Ovary (tissue), 7 donors: ENCODE measurements at regions not wholly inside any gene's neighbourhood (a gene's known extent, or its start where the extent isn't known, plus 50 kb on each side); places are given as distances from the start of the nearest gene placed in this dataset.
A peak's percentile ranks its signal among the peaks of the same experiment; 100 is the strongest.

Experiments
- DNase-seq, 5 donors: peaks; one replicate each; pipeline ENCODE4 v3.0.0-alpha.2; 2019 to 2020
- H3K27ac ChIP-seq, 2 donors: fragments of 200-600 bp; one replicate each; pipeline versions ENCODE4 v1.5.1 to v1.8.0; 2019 to 2022
- H3K27me3 ChIP-seq: fragments of 200-600 bp; one replicate; pipeline ENCODE4 v1.8.0; 2022
- H3K36me3 ChIP-seq: fragments of 200-600 bp; sonication (generic); one replicate; pipeline ENCODE4 v1.5.1; 2019
- H3K4me1 ChIP-seq: one replicate; pipeline ENCODE4 v1.8.1; 2013; ENCODE audit warnings: mild to moderate bottlenecking, moderate library complexity; ENCODE audit not compliant: insufficient read depth
- H3K4me3 ChIP-seq: fragments of 200-600 bp; sonication (generic); one replicate; pipeline ENCODE4 v1.5.1; 2017
- H3K9me3 ChIP-seq, 2 donors: fragments of 200-600 bp in 1 of 2; sonication (generic) in 1 of 2; one replicate each; pipeline versions ENCODE4 v1.5.1 to v1.8.1; 2013 to 2019; ENCODE audit warnings: mild to moderate bottlenecking in 1 of 2, moderate library complexity in 1 of 2
- CTCF ChIP-seq, 3 donors: fragments of 450-650 bp in 2 of 3; fragments of 200-600 bp in 1 of 3; IDR thresholded peaks; one replicate each; pipeline versions ENCODE4 v1.5.1 to v1.8.0; 2016 to 2022; ENCODE audit warnings: antibody characterized with exemption in 3 of 3, mild to moderate bottlenecking in 1 of 3
- EP300 ChIP-seq: sonication (generic); formaldehyde crosslinking; IDR thresholded peaks from one replicate; pipeline ENCODE4 v1.6.1; 2017; ENCODE audit warnings: antibody characterized with exemption
- POLR2A ChIP-seq: fragments of 450-650 bp; IDR thresholded peaks from one replicate; pipeline ENCODE4 v1.6.1; 2017; ENCODE audit warnings: antibody characterized with exemption, mild to moderate bottlenecking, moderate library complexity
- WGBS, 3 donors: extraction: QIAGEN DNeasy Blood & Tissue Kit in 1 of 3; methylation state at CpG; one replicate each; pipeline versions ENCODE4 v1.1.5 to v1.1.7; 2013 to 2017; 5-methylcytosine and 5-hydroxymethylcytosine counted together
- intact Hi-C, 4 donors: fragments of 100-400 bp; cut with DNase I; formaldehyde crosslinking; loops; one replicate each; pipeline versions ENCODE4 v1.11.0 to v1.15.1; 2022 to 2023
- donor health status: DM: no; HTN: no; CAD: no; lungs with moderate emphysema.
- donor health status: DM: no; HTN: no; CAD: no.
- donor health status: Bipolar disorder and iron deficiency.
- donor health status: DM: no; HTN: no; CAD: no.
- donor health status: DM: yes; HTN: yes; CAD: no.

GRCh38 chr1:5758000-5758858 is 234.0 kb downstream of the NPHP4 start:
- no peaks in the 10 kb centered on the region for H3K36me3 ChIP-seq
- TF ChIP-seq CTCF (IDR thresholded peaks at IDR 0.05) (no peak), POLR2A (no peak), EP300 (no peak)
- no peaks in the 10 kb centered on the region for H3K9me3 ChIP-seq
- no peak overlapping the region for H3K4me3 ChIP-seq
- H3K27ac ChIP-seq, result no peak overlapping the region
- DNase-seq, result peak in 1 of 5 donors; percentile 32
- intact Hi-C loops, result loop anchor here in 1 of 4 donors (10.0 kb wide), 1 partner anchor 1103 kb away; the partner anchor contains the start of gene AJAP1
- WGBS, 3 donors, result 48 to 64% (median 49%) methylated on average over 17 to 18 of the region's 18 CpGs
- no peaks in the 10 kb centered on the region for H3K27me3 ChIP-seq
- peaks cover 8% of the 10 kb centered on the region for H3K4me1 ChIP-seq

GRCh38 chr1:5757187-5757805 is 234.9 kb downstream of the NPHP4 start:
- peak in 1 of 5 donors; percentile 61 for DNase-seq
- Histone ChIP-seq H3K4me1 (peaks cover 8% of the 10 kb centered on the region), H3K4me3 (no peak overlapping the region), H3K27me3 (no peaks in the 10 kb centered on the region), H3K9me3 (no peaks in the 10 kb centered on the region), H3K27ac (no peak overlapping the region), H3K36me3 (no peaks in the 10 kb centered on the region)
- TF ChIP-seq CTCF (IDR thresholded peaks at IDR 0.05) (no peak), EP300 (no peak), POLR2A (no peak)
- 20 to 45% (median 37%) methylated on average over 18 of the region's 18 CpGs for WGBS, 3 donors
- intact Hi-C loops, result loop anchor here in 1 of 4 donors (10.0 kb wide), 1 partner anchor 1102 kb away; the partner anchor contains the start of gene AJAP1

- no peak for DNase-seq
- 70 to 84% (median 75%) methylated on average over 21 of the region's 21 CpGs for WGBS, 3 donors
- intact Hi-C loops, result loop anchor here in 1 of 4 donors (10.0 kb wide), 1 partner anchor 1102 kb away; the partner anchor contains the start of gene AJAP1
- Histone ChIP-seq H3K36me3 (no peaks in the 10 kb centered on the region), H3K9me3 (no peaks in the 10 kb centered on the region), H3K4me1 (peaks cover 8% of the 10 kb centered on the region), H3K27ac (no peak overlapping the region), H3K4me3 (no peak overlapping the region), H3K27me3 (no peaks in the 10 kb centered on the region)
- TF ChIP-seq POLR2A (no peak), EP300 (no peak)
Observed at GRCh38 chr1:5756434-5757186, 235.6 kb downstream of the NPHP4 start.

- Histone ChIP-seq H3K9me3 (no peaks in the 10 kb centered on the region), H3K4me3 (no peak overlapping the region), H3K27ac (no peak overlapping the region), H3K4me1 (peaks cover 8% of the 10 kb centered on the region), H3K36me3 (no peaks in the 10 kb centered on the region), H3K27me3 (no peaks in the 10 kb centered on the region)
- TF ChIP-seq CTCF (IDR thresholded peaks at IDR 0.05) (no peak), EP300 (no peak), POLR2A (no peak)
- 88 to 92% (median 91%) methylated on average over 16 of the region's 16 CpGs for WGBS, 3 donors
- no peak for DNase-seq
- intact Hi-C loops, result loop anchor here in 1 of 4 donors (10.0 kb wide), 1 partner anchor 1101 kb away; the partner anchor contains the start of gene AJAP1
Observed at GRCh38 chr1:5755552-5756125, 236.6 kb downstream of the NPHP4 start.
